Heart right ventricle (tissue), 16 donors: ENCODE measurements at regions not wholly inside any gene's neighbourhood (a gene's known extent, or its start where the extent isn't known, plus 50 kb on each side); places are given as distances from the start of the nearest gene placed in this dataset.

ENCODE experiments used
- ATAC-seq, 8 donors: fragments of 200-7000 bp; cut with Tn5 transposase; one replicate each; pipeline ENCODE4 v1.9.1; 2020; ENCODE audit warnings: mild to moderate bottlenecking in 8 of 8, moderate library complexity in 8 of 8, moderate number of reproducible peaks in 1 of 8
- DNase-seq, 2 donors: peaks; one replicate each; pipeline ENCODE4 v3.0.0-alpha.2; 2020
- H3K27ac ChIP-seq, 10 donors: fragments of 200-600 bp; sonication (generic) in 2 of 10; one replicate each; pipeline versions ENCODE4 v1.5.0 to v1.8.0; 2020 to 2022; ENCODE audit warnings: mild to moderate bottlenecking in 3 of 10
- H3K27me3 ChIP-seq, 7 donors: fragments of 200-600 bp; one replicate each; pipeline ENCODE4 v1.8.0; 2021 to 2022; ENCODE audit warnings: mild to moderate bottlenecking in 2 of 7
- H3K36me3 ChIP-seq, 9 donors: fragments of 200-600 bp; sonication (generic) in 1 of 9; one replicate each; pipeline versions ENCODE4 v1.5.0 to v1.8.0; 2020 to 2022; ENCODE audit warnings: mild to moderate bottlenecking in 2 of 9
- H3K4me1 ChIP-seq, 9 donors: fragments of 200-600 bp; sonication (generic) in 1 of 9; one replicate each; pipeline versions ENCODE4 v1.5.0 to v1.8.0; 2020 to 2022; ENCODE audit warnings: mild to moderate bottlenecking in 4 of 9
- H3K4me3 ChIP-seq, 10 donors: fragments of 200-600 bp; sonication (generic) in 2 of 10; one replicate each; pipeline versions ENCODE4 v1.5.0 to v1.8.0; 2020 to 2022; ENCODE audit warnings: mild to moderate bottlenecking in 7 of 10, moderate library complexity in 2 of 10
- H3K9me3 ChIP-seq, 11 donors: fragments of 200-600 bp in 10 of 11; sonication (generic) in 2 of 11; one replicate each; pipeline versions ENCODE4 v1.5.0 to v1.8.0; 2013 to 2022; ENCODE audit warnings: mild to moderate bottlenecking in 2 of 11, control low read depth in 1 of 11, moderate library complexity in 1 of 11
- WGBS, 2 donors: extraction: QIAGEN DNeasy Blood & Tissue Kit; methylation state at CpG; one replicate each; pipeline ENCODE4 v1.1.7; 2013; ENCODE audit warnings: inconsistent platforms in 1 of 2; 5-methylcytosine and 5-hydroxymethylcytosine counted together
- intact Hi-C, 10 donors: fragments of 100-400 bp; cut with DNase I; formaldehyde crosslinking; loops; one replicate each; pipeline versions ENCODE4 v1.11.1 to v1.14.2; 2022
- TF ChIP-seq, protein P1 (sequence below), 9 donors: fragments of 200-600 bp; sonication (generic) in 2 of 9; IDR thresholded peaks; one replicate each; pipeline versions ENCODE4 v1.5.0 to v1.8.0; 2021 to 2022; ENCODE audit warnings: antibody characterized with exemption in 9 of 9, mild to moderate bottlenecking in 5 of 9, moderate library complexity in 1 of 9
- donor health status: Arrhythmogenic right ventricular cardiomyopathy.
- donor health status: ischemic (EF 13 %, LVEDD 7.1; RV severe dilation, severe dysfunction).
- donor health status: healthy with polysubstance abuse.
- donor health status: DM: no; HTN: yes; CAD: no.
- donor health status: DM: no; HTN: no; CAD: no.
- donor health status: ischemic (EF 25% LVEDD 6.9; RV normal size, moderate dysfunction).
- donor health status: ischemic (EF 25% LVEDD 5.7; RV mildly dilated, moderate dysfunction).
- donor health status: healthy.
- donor health status: DM: yes; HTN: yes; CAD: no.
- donor health status: Ischemic cardiomyopathy.
- donor health status: ischemic (EF 35%, LVEDD 5.7; RV mildly dilated, moderate dysfunction).
- donor health status: nonischemic (EF 11% LVEDD 7.7; RV severe dilation, severe dysfunction).
- donor health status: DM: yes; HTN: yes; CAD: no.
- donor health status: PGD.
- donor health status: ischemic (EF 29% LVEDD 5.4; RV normal size, mild dysfunction).
- donor health status: nonischemic (EF 23%, LVEDD 6.1; RV moderate dilation, normal function).

DNA sequence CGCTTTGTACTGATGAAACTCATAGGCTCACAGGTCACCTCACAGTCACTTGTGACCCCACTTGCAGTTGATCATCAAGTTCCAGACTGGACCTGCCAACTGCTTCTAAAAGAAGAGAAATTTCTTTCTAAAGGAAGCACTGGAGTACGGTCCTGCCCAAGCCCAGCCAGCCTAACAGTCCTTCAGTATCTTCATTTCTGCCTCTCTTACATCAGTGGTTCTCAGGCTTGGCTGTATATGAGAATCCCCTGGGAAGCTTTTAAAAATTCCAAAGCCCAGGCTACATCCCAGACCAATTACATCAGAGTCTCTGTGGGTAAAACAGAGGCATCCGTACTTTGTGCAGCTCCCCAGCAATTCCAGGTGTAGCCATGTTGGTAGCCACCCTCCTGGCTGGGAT lies 282.1 kb downstream of the NFIB start:
- TF ChIP-seq, protein P1, sequence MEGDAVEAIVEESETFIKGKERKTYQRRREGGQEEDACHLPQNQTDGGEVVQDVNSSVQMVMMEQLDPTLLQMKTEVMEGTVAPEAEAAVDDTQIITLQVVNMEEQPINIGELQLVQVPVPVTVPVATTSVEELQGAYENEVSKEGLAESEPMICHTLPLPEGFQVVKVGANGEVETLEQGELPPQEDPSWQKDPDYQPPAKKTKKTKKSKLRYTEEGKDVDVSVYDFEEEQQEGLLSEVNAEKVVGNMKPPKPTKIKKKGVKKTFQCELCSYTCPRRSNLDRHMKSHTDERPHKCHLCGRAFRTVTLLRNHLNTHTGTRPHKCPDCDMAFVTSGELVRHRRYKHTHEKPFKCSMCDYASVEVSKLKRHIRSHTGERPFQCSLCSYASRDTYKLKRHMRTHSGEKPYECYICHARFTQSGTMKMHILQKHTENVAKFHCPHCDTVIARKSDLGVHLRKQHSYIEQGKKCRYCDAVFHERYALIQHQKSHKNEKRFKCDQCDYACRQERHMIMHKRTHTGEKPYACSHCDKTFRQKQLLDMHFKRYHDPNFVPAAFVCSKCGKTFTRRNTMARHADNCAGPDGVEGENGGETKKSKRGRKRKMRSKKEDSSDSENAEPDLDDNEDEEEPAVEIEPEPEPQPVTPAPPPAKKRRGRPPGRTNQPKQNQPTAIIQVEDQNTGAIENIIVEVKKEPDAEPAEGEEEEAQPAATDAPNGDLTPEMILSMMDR (IDR thresholded peaks at IDR 0.05), result no peak
- peaks cover 14 to 56% (median 31%) of the 10 kb centered on the region in 9 donors for H3K4me1 ChIP-seq
- 44 to 62% methylated on average over 3 of the region's 3 CpGs for WGBS, 2 donors
- no peaks in the 10 kb centered on the region for H3K36me3 ChIP-seq
- H3K9me3 ChIP-seq, result no peaks in the 10 kb centered on the region
- no peaks in the 10 kb centered on the region for H3K27me3 ChIP-seq
- H3K4me3 ChIP-seq, result peak overlapping the region in 3 of 10 donors; percentile 41 to 44 (median 43)
- intact Hi-C loops, result loop anchor here in 6 of 10 donors (2.0 to 10.0 kb wide), 10 partner anchors 60 to 597 kb away; partner anchors contain the start of gene NFIB (in 1 of the 6)
- H3K27ac ChIP-seq, result peak overlapping the region in 9 of 10 donors; percentile 68 to 94 (median 86)
- ATAC-seq (peak in 5 of 8 donors; percentile 5 to 41 (median 27)), DNase-seq (no peak)

DNA sequence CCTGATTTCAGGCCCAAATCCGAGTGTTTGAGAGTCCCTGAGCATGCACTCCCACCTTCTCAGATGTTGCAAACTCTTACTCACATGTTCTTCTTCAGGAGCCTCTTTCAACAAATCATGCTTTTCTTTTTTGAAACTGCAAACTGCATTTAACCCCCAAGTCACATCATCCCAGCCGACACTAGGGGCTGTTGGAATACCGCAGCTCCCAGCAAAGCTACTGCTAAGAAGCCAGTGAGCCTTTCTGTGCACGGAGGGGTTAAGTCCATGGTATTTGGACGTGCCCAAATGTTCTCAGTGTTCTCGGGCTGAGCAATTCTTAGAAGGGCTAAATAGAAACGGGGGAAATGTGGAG lies 282.9 kb downstream of the NFIB start:
- Histone ChIP-seq H3K27ac (peak overlapping the region; percentile 68 to 94 (median 86)), H3K27me3 (no peaks in the 10 kb centered on the region), H3K9me3 (no peaks in the 10 kb centered on the region), H3K36me3 (no peaks in the 10 kb centered on the region), H3K4me3 (peak overlapping the region in 9 of 10 donors; percentile 16 to 44 (median 36)), H3K4me1 (peaks cover 15 to 64% (median 39%) of the 10 kb centered on the region in 9 donors)
- 7 to 27% methylated on average over 7 of the region's 7 CpGs for WGBS, 2 donors
- TF ChIP-seq, protein P1 (IDR thresholded peaks at IDR 0.05), result peak in 5 of 9 donors; percentile 19 to 36 (median 34)
- intact Hi-C loops, result loop anchor here in 6 of 10 donors (2.0 to 10.0 kb wide), 10 partner anchors 61 to 596 kb away; partner anchors contain the start of gene NFIB (in 1 of the 6)
- ATAC-seq (peak; percentile 66 to 89 (median 86)), DNase-seq (peak; percentile 18 to 47)

DNA sequence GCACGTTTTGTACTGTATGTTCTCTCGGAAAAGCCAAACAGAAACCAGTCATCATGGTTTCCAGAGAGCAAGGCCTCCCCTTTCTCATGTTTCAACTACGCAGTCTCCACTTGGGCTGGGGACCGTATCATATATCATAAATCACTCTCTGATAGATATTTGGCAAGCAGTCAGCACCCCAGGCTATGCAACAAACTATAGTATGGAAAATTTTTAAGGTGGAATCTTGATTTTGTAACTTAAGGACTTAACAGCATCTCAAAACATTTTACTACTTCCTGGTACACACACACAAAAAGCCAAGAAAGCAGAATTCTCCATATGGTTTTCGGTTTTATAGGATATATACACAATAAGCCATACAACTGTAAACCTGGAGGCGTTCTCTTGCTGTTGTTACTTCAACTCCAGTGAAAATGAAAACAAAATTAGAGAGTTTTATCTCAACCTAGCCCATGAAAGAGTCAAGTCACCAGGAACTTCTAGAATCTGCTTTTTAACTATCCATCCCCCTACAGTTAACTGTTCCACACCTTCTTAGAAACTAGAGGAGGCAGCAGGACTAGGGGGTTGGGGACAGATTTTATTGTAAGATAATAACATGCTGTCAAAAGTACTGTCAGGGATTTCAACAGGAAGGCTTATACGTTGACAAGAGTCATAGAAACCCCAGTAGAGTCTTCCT lies 283.4 kb downstream of the NFIB start:
- no peak for DNase-seq
- intact Hi-C loops, result loop anchor here in 6 of 10 donors (2.0 to 10.0 kb wide), 10 partner anchors 62 to 596 kb away; partner anchors contain the start of gene NFIB (in 1 of the 6)
- TF ChIP-seq, protein P1 (IDR thresholded peaks at IDR 0.05), result no peak
- peak in 6 of 8 donors; percentile 1 to 69 (median 36) for ATAC-seq
- no peaks in the 10 kb centered on the region for H3K9me3 ChIP-seq
- no peaks in the 10 kb centered on the region for H3K27me3 ChIP-seq
- H3K4me1 ChIP-seq, result peaks cover 15 to 65% (median 41%) of the 10 kb centered on the region in 9 donors
- WGBS, 2 donors, result 12 to 37% methylated on average over 7 of the region's 7 CpGs
- peak overlapping the region in 9 of 10 donors; percentile 16 to 44 (median 36) for H3K4me3 ChIP-seq
- H3K36me3 ChIP-seq, result no peaks in the 10 kb centered on the region
- peak overlapping the region; percentile 68 to 94 (median 86) for H3K27ac ChIP-seq

DNA sequence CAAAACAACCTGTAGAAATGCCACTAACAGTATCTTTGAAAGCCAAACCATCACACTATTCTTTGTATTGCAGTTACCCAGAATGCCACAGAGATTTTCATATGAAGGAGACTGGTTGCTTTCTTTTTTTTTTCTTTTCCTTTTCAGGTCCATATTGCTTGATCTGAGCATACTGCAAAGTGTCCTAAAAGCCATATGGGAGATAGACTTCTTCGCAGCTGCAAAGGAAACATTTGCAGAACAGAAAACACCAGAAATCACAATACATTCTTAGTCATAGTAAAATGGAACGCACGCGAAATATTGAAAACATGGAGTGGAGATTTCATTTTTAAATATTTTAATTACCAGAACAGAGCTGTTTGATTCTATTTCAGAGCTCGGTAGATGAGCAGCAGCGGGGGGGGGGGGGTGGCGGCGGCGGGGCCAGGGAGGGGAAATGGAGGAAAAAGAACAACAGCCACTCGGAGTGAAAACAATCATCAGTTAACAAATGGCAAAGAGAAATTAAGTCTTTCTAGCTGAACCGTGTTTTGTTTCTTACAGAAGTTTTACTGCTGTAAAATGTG lies 284.1 kb downstream of the NFIB start:
- TF ChIP-seq, protein P1 (IDR thresholded peaks at IDR 0.05), result no peak
- peaks cover 15 to 65% (median 41%) of the 10 kb centered on the region in 9 donors for H3K4me1 ChIP-seq
- peak overlapping the region in 9 of 10 donors; percentile 16 to 44 (median 36) for H3K4me3 ChIP-seq
- peak overlapping the region; percentile 68 to 94 (median 86) for H3K27ac ChIP-seq
- DNase-seq (no peak), ATAC-seq (no peak)
- no peaks in the 10 kb centered on the region for H3K9me3 ChIP-seq
- intact Hi-C loops, result loop anchor here in 6 of 10 donors (2.0 to 10.0 kb wide), 14 partner anchors 62 to 605 kb away; partner anchors contain the start of gene NFIB (in 1 of the 6)
- WGBS, 2 donors, result 23 to 42% methylated on average over 11 of the region's 11 CpGs
- no peaks in the 10 kb centered on the region for H3K36me3 ChIP-seq
- no peaks in the 10 kb centered on the region for H3K27me3 ChIP-seq
